ENCODE measurements at regions not wholly inside any gene's neighbourhood (a gene's known extent, or its start where the extent isn't known, plus 50 kb on each side); places are given as distances from the start of the nearest gene placed in this dataset.

- no peaks in the 10 kb centered on the region for H3K9me3 ChIP-seq
- no peaks in the 10 kb centered on the region for H3K36me3 ChIP-seq
- no peak overlapping the region for H3K4me3 ChIP-seq
- 78 to 85% (median 78%) methylated on average over 4 of the region's 4 CpGs for WGBS, 3 donors
- intact Hi-C loops (cut with DNase I) = no loop called here
- H3K27me3 ChIP-seq = no peaks in the 10 kb centered on the region
- H3K27ac ChIP-seq = no peak overlapping the region
- TF ChIP-seq POLR2A (IDR thresholded peaks at IDR 0.05) (no peak), CTCF (IDR thresholded peaks at IDR 0.05) (no peak), EP300 (IDR thresholded peaks at IDR 0.05) (no peak)
- no peak for DNase-seq
- no peaks in the 10 kb centered on the region for H3K4me1 ChIP-seq (ENCODE audit: insufficient read depth)
These were observed 76.3 kb upstream of the UMPS start for GRCh38 chr3:124653797-124654469.

- DNase-seq = no peak
- H3K36me3 ChIP-seq = no peaks in the 10 kb centered on the region
- H3K4me1 ChIP-seq (ENCODE audit: insufficient read depth) = no peaks in the 10 kb centered on the region
- H3K27me3 ChIP-seq = no peaks in the 10 kb centered on the region
- intact Hi-C loops (cut with DNase I) = no loop called here
- no peak for TF ChIP-seq CTCF (IDR thresholded peaks at IDR 0.05)
- no peaks in the 10 kb centered on the region for H3K9me3 ChIP-seq
- H3K4me3 ChIP-seq = no peak overlapping the region
- no peak overlapping the region for H3K27ac ChIP-seq
These were observed 75.8 kb upstream of the UMPS start for GRCh38 chr3:124654470-124654845.

GRCh38 chr3:124656531-124656930 lies 73.7 kb upstream of the UMPS start:
- no peak for TF ChIP-seq CTCF (IDR thresholded peaks at IDR 0.05)
- TF ChIP-seq EP300 (IDR thresholded peaks at IDR 0.05) = no peak
- no peak for TF ChIP-seq POLR2A (IDR thresholded peaks at IDR 0.05)
- no peak overlapping the region for H3K4me3 ChIP-seq
- H3K27me3 ChIP-seq = no peaks in the 10 kb centered on the region
- H3K9me3 ChIP-seq = no peaks in the 10 kb centered on the region
- DNase-seq = no peak
- H3K4me1 ChIP-seq (ENCODE audit: insufficient read depth) = no peaks in the 10 kb centered on the region
- WGBS, 3 donors = 90 to 99% (median 94%) methylated on average over 7 of the region's 7 CpGs
- intact Hi-C loops (cut with DNase I) = no loop called here
- H3K36me3 ChIP-seq = no peaks in the 10 kb centered on the region
- no peak overlapping the region for H3K27ac ChIP-seq

- H3K27ac ChIP-seq = no peak overlapping the region
- 89 to 95% (median 93%) methylated on average over 4 of the region's 4 CpGs for WGBS, 3 donors
- H3K9me3 ChIP-seq = no peaks in the 10 kb centered on the region
- no peaks in the 10 kb centered on the region for H3K36me3 ChIP-seq
- H3K27me3 ChIP-seq = no peaks in the 10 kb centered on the region
- no peak overlapping the region for H3K4me3 ChIP-seq
- TF ChIP-seq POLR2A (IDR thresholded peaks at IDR 0.05) (no peak), CTCF (IDR thresholded peaks at IDR 0.05) (no peak), EP300 (IDR thresholded peaks at IDR 0.05) (no peak)
- intact Hi-C loops (cut with DNase I) = no loop called here
- H3K4me1 ChIP-seq (ENCODE audit: insufficient read depth) = no peaks in the 10 kb centered on the region
- no peak for DNase-seq
These were observed 73.1 kb upstream of the UMPS start for GRCh38 chr3:124657138-124657537.
